Central memory CD8-positive, alpha-beta T cell (primary cell): ENCODE measurements at regions not wholly inside any gene's neighbourhood (a gene's known extent, or its start where the extent isn't known, plus 50 kb on each side); places are given as distances from the start of the nearest gene placed in this dataset.
"Not testable (repeated sequence)": the region's sequence is repeated elsewhere in the genome, so short reads cannot be mapped to it uniquely, and the experiment has no call there.

Experiments used
- ATAC-seq: fragments of 150-1000 bp; cut with Tn5 transposase; replicated peaks from 2 replicates; pipeline ENCODE4 v1.10.0; 2022; ENCODE audit warnings: mild to moderate bottlenecking, moderate FRiP score, moderate number of reproducible peaks; ENCODE audit not compliant: poor library complexity, severe bottlenecking; ENCODE audit errors: extremely low read depth
- DNase-seq, 2 donors: peaks; one replicate each; pipeline ENCODE4 v3.0.0; 2021; ENCODE audit warnings: low spot score in 2 of 2
- H3K27ac Mint-ChIP-seq: one replicate; pipeline ENCODE4 v1.8.0; 2022; ENCODE audit warnings: low read depth, mild to moderate bottlenecking, moderate library complexity, mixed read lengths
- H3K27me3 Mint-ChIP-seq: one replicate; pipeline ENCODE4 v1.8.0; 2022; ENCODE audit warnings: mixed read lengths
- H3K36me3 Mint-ChIP-seq: one replicate; pipeline ENCODE4 v1.8.0; 2022; ENCODE audit warnings: mild to moderate bottlenecking, moderate library complexity, mixed read lengths; ENCODE audit not compliant: insufficient read depth
- H3K4me1 Mint-ChIP-seq: one replicate; pipeline ENCODE4 v1.8.0; 2022; ENCODE audit warnings: mixed read lengths
- H3K4me3 Mint-ChIP-seq: one replicate; pipeline ENCODE4 v1.8.0; 2022; ENCODE audit warnings: mild to moderate bottlenecking, moderate library complexity, mixed read lengths
- H3K9me3 Mint-ChIP-seq: one replicate; pipeline ENCODE4 v1.8.0; 2022; ENCODE audit warnings: mixed read lengths

- H3K4me3 Mint-ChIP-seq: no peak overlapping the region
- peaks cover 11% of the 10 kb centered on the region for H3K9me3 Mint-ChIP-seq
- peaks cover 47% of the 10 kb centered on the region for H3K27me3 Mint-ChIP-seq
- no peak for DNase-seq
- no peaks in the 10 kb centered on the region for H3K4me1 Mint-ChIP-seq
- ATAC-seq: no peak
- no peak overlapping the region for H3K27ac Mint-ChIP-seq
- H3K36me3 Mint-ChIP-seq: no peaks in the 10 kb centered on the region
Observed at GRCh38 chr9:15077946-15078729, 167.9 kb upstream of the FREM1 start.

GRCh38 chr9:15073620-15074019 lies 163.4 kb upstream of the FREM1 start:
- Mint-ChIP-seq H3K36me3 (no peaks in the 10 kb centered on the region), H3K4me1 (no peaks in the 10 kb centered on the region), H3K27ac (no peak overlapping the region), H3K27me3 (peaks cover 50% of the 10 kb centered on the region), H3K4me3 (no peak overlapping the region), H3K9me3 (peaks cover 11% of the 10 kb centered on the region)
- ATAC-seq: no peak
- DNase-seq: no peak

GRCh38 chr9:15070716-15071115 lies 160.5 kb upstream of the FREM1 start:
- Mint-ChIP-seq H3K9me3 (peaks cover 6% of the 10 kb centered on the region), H3K27ac (no peak overlapping the region), H3K27me3 (peaks cover 36% of the 10 kb centered on the region), H3K4me1 (no peaks in the 10 kb centered on the region), H3K4me3 (no peak overlapping the region), H3K36me3 (no peaks in the 10 kb centered on the region)
- no peak for DNase-seq
- no peak for ATAC-seq

- no peak for ATAC-seq
- no peaks in the 10 kb centered on the region for H3K9me3 Mint-ChIP-seq
- no peaks in the 10 kb centered on the region for H3K36me3 Mint-ChIP-seq
- peaks cover 20% of the 10 kb centered on the region for H3K27me3 Mint-ChIP-seq
- no peak for DNase-seq
- H3K4me3 Mint-ChIP-seq: no peak overlapping the region
- H3K4me1 Mint-ChIP-seq: no peaks in the 10 kb centered on the region
- H3K27ac Mint-ChIP-seq: no peak overlapping the region
Observed at GRCh38 chr9:15069106-15069505, 158.9 kb upstream of the FREM1 start.

- Mint-ChIP-seq H3K4me1 (no peaks in the 10 kb centered on the region), H3K27ac (no peak overlapping the region)
Observed at GRCh38 chr9:15068261-15068660, 158.0 kb upstream of the FREM1 start.

GRCh38 chr9:15059003-15059402 lies 148.8 kb upstream of the FREM1 start:
- ATAC-seq: no peak
- no peaks in the 10 kb centered on the region for H3K4me1 Mint-ChIP-seq
- H3K9me3 Mint-ChIP-seq: peaks cover 6% of the 10 kb centered on the region
- no peaks in the 10 kb centered on the region for H3K36me3 Mint-ChIP-seq
- H3K27me3 Mint-ChIP-seq: peaks cover 10% of the 10 kb centered on the region
- H3K4me3 Mint-ChIP-seq: no peak overlapping the region
- no peak overlapping the region for H3K27ac Mint-ChIP-seq
- DNase-seq: no peak

More at GRCh38 chr9:15068261-15068660, 158.0 kb upstream of the FREM1 start:
- Mint-ChIP-seq H3K4me3 (no peak overlapping the region), H3K9me3 (no peaks in the 10 kb centered on the region), H3K36me3 (no peaks in the 10 kb centered on the region), H3K27me3 (peaks cover 19% of the 10 kb centered on the region)
- ATAC-seq (no peak), DNase-seq (no peak)

GRCh38 chr9:15058236-15058635 lies 148.0 kb upstream of the FREM1 start:
- DNase-seq: no peak
- Mint-ChIP-seq H3K27me3 (peaks cover 10% of the 10 kb centered on the region), H3K27ac (no peak overlapping the region), H3K36me3 (no peaks in the 10 kb centered on the region), H3K4me1 (no peaks in the 10 kb centered on the region), H3K9me3 (peaks cover 6% of the 10 kb centered on the region), H3K4me3 (no peak overlapping the region)
- ATAC-seq: no peak

GRCh38 chr9:15055284-15055683 lies 145.1 kb upstream of the FREM1 start:
- H3K27ac Mint-ChIP-seq, H3K4me1 Mint-ChIP-seq, H3K36me3 Mint-ChIP-seq, DNase-seq, ATAC-seq, H3K4me3 Mint-ChIP-seq: not testable (repeated sequence)
- peaks cover 13% of the 10 kb centered on the region for H3K9me3 Mint-ChIP-seq
- H3K27me3 Mint-ChIP-seq: peaks cover 16% of the 10 kb centered on the region

GRCh38 chr9:15048772-15049171 lies 138.5 kb upstream of the FREM1 start:
- Mint-ChIP-seq H3K4me1 (no peaks in the 10 kb centered on the region), H3K27me3 (peaks cover 26% of the 10 kb centered on the region), H3K36me3 (no peaks in the 10 kb centered on the region), H3K4me3 (no peak overlapping the region), H3K27ac (no peak overlapping the region), H3K9me3 (peaks cover 6% of the 10 kb centered on the region)
- DNase-seq (no peak), ATAC-seq (no peak)

GRCh38 chr9:15047028-15047551 lies 136.9 kb upstream of the FREM1 start:
- H3K4me3 Mint-ChIP-seq: no peak overlapping the region
- H3K4me1 Mint-ChIP-seq: no peaks in the 10 kb centered on the region
- H3K27me3 Mint-ChIP-seq: peaks cover 16% of the 10 kb centered on the region
- H3K27ac Mint-ChIP-seq: no peak overlapping the region
- no peaks in the 10 kb centered on the region for H3K36me3 Mint-ChIP-seq
- DNase-seq (no peak), ATAC-seq (no peak)
- H3K9me3 Mint-ChIP-seq: peaks cover 4% of the 10 kb centered on the region

- Mint-ChIP-seq H3K9me3 (peaks cover under 1% of the 10 kb centered on the region), H3K36me3 (no peaks in the 10 kb centered on the region), H3K4me1 (no peaks in the 10 kb centered on the region), H3K4me3 (no peak overlapping the region), H3K27me3 (peaks cover 4% of the 10 kb centered on the region), H3K27ac (no peak overlapping the region)
- no peak for ATAC-seq
- DNase-seq: no peak
Observed at GRCh38 chr9:15033316-15033715, 123.1 kb upstream of the FREM1 start.

- Mint-ChIP-seq H3K4me1 (no peaks in the 10 kb centered on the region), H3K4me3 (no peak overlapping the region), H3K27ac (no peak overlapping the region), H3K27me3 (peaks cover 8% of the 10 kb centered on the region), H3K9me3 (peaks cover 5% of the 10 kb centered on the region), H3K36me3 (no peaks in the 10 kb centered on the region)
- no peak for ATAC-seq
- no peak for DNase-seq
Observed at GRCh38 chr9:15032860-15033259, 122.6 kb upstream of the FREM1 start.

- Mint-ChIP-seq H3K27me3 (no peaks in the 10 kb centered on the region), H3K36me3 (no peaks in the 10 kb centered on the region), H3K9me3 (no peaks in the 10 kb centered on the region), H3K27ac (no peak overlapping the region), H3K4me3 (no peak overlapping the region), H3K4me1 (no peaks in the 10 kb centered on the region)
- DNase-seq: no peak
- no peak for ATAC-seq
Observed at GRCh38 chr9:15021146-15021545, 110.9 kb upstream of the FREM1 start.
